Neuronal stem cell (in vitro differentiated cells): ENCODE measurements at regions not wholly inside any gene's neighbourhood (a gene's known extent, or its start where the extent isn't known, plus 50 kb on each side); places are given as distances from the start of the nearest gene placed in this dataset.
A peak's percentile ranks its signal among the peaks of the same experiment; 100 is the strongest.

Experiments used
- DNase-seq: peaks from one replicate; pipeline ENCODE4 v3.0.0-alpha.2; 2013; ENCODE audit warnings: low spot score
- H2AFZ ChIP-seq: one replicate; pipeline ENCODE4 v1.6.1; 2013; ENCODE audit warnings: mild to moderate bottlenecking, low read length, inconsistent platforms
- H2AK5ac ChIP-seq: 2 replicates; pipeline ENCODE4 v1.6.1; 2013; ENCODE audit warnings: low read depth, mild to moderate bottlenecking, inconsistent platforms, low read length, moderate library complexity, mixed read lengths
- H2BK120ac ChIP-seq: 2 replicates; pipeline ENCODE4 v1.6.1; 2013; ENCODE audit warnings: low read depth, mild to moderate bottlenecking, inconsistent platforms, low read length, moderate library complexity, mixed read lengths
- H2BK12ac ChIP-seq: one replicate; pipeline ENCODE4 v1.6.1; 2013; ENCODE audit warnings: low read length, inconsistent platforms
- H2BK15ac ChIP-seq: 2 replicates; pipeline ENCODE4 v1.6.1; 2013; ENCODE audit warnings: mild to moderate bottlenecking, low read length, inconsistent platforms, mixed read lengths
- H2BK5ac ChIP-seq: one replicate; pipeline ENCODE4 v1.6.1; 2013; ENCODE audit warnings: inconsistent platforms, mild to moderate bottlenecking, low read length, moderate library complexity
- H3K14ac ChIP-seq: one replicate; pipeline ENCODE4 v1.6.1; 2013; ENCODE audit warnings: low read length, inconsistent platforms
- H3K18ac ChIP-seq: 2 replicates; pipeline ENCODE4 v1.6.1; 2013; ENCODE audit warnings: low read length, inconsistent platforms
- H3K23ac ChIP-seq: 2 replicates; pipeline ENCODE4 v1.6.1; 2013; ENCODE audit warnings: low read depth, mild to moderate bottlenecking, mixed read lengths, low read length, inconsistent platforms; ENCODE audit not compliant: poor library complexity
- H3K27ac ChIP-seq: replicated peaks from 3 replicates; pipeline ENCODE4 v1.5.1; 2013; ENCODE audit warnings: low read length, inconsistent platforms
- H3K27me3 ChIP-seq, 3 experiments: 2 replicates each; pipeline ENCODE4 v1.6.1; 2013; ENCODE audit warnings: low read length in 3 of 3, mild to moderate bottlenecking in 2 of 3, inconsistent platforms in 1 of 3, low read depth in 1 of 3, mixed read lengths in 1 of 3, moderate library complexity in 1 of 3; ENCODE audit not compliant: control insufficient read depth in 3 of 3, insufficient read depth in 3 of 3
- H3K36me3 ChIP-seq, 2 donors: replicated peaks in 1 of 2; 2 replicates each; pipeline ENCODE4 v1.6.1; 2013; ENCODE audit warnings: low read length in 2 of 2; ENCODE audit not compliant: control insufficient read depth in 2 of 2, insufficient read depth in 2 of 2
- H3K4ac ChIP-seq: 2 replicates; pipeline ENCODE4 v1.6.1; 2013; ENCODE audit warnings: inconsistent platforms, mild to moderate bottlenecking, low read length, moderate library complexity
- H3K4me1 ChIP-seq, 2 donors: 1 replicate in 1 of 2; 2 replicates in 1 of 2; pipeline ENCODE4 v1.6.1; 2013; ENCODE audit warnings: low read length in 2 of 2, low read depth in 1 of 2; ENCODE audit not compliant: control insufficient read depth in 2 of 2, insufficient read depth in 1 of 2
- H3K4me2 ChIP-seq: one replicate; pipeline ENCODE4 v1.6.1; 2013; ENCODE audit warnings: mild to moderate bottlenecking, low read length, inconsistent platforms; ENCODE audit not compliant: insufficient read depth, poor library complexity, severe bottlenecking
- H3K4me3 ChIP-seq, 2 donors: 2 replicates each; pipeline ENCODE4 v1.5.1; 2013; ENCODE audit warnings: low read length in 2 of 2, mild to moderate bottlenecking in 2 of 2, inconsistent platforms in 1 of 2, moderate library complexity in 1 of 2
- H3K79me1 ChIP-seq: one replicate; pipeline ENCODE4 v1.6.1; 2013; ENCODE audit warnings: low read depth, mild to moderate bottlenecking, inconsistent platforms, low read length, moderate library complexity
- H3K9ac ChIP-seq: one replicate; pipeline ENCODE4 v1.6.1; 2013; ENCODE audit warnings: mild to moderate bottlenecking, low read depth, low read length, inconsistent platforms; ENCODE audit not compliant: poor library complexity
- H3K9me3 ChIP-seq, 2 donors: replicated peaks in 1 of 2; 2 replicates each; pipeline versions ENCODE3 to v1.6.1; 2013; ENCODE audit warnings: low read length in 2 of 2, mild to moderate bottlenecking in 2 of 2, inconsistent platforms in 1 of 2, low read depth in 1 of 2, mixed read lengths in 1 of 2, moderate library complexity in 1 of 2; ENCODE audit not compliant: control insufficient read depth in 2 of 2, insufficient read depth in 1 of 2
- H4K8ac ChIP-seq: one replicate; pipeline ENCODE4 v1.6.1; 2013; ENCODE audit warnings: low read depth, mild to moderate bottlenecking, inconsistent platforms, low read length, moderate library complexity
- H4K91ac ChIP-seq: one replicate; pipeline ENCODE4 v1.6.1; 2013; ENCODE audit warnings: low read length, low read depth, mild to moderate bottlenecking, inconsistent platforms; ENCODE audit not compliant: poor library complexity
- WGBS, 2 donors: extraction: QIAGEN DNeasy Blood & Tissue Kit; methylation state at CpG; one replicate each; pipeline ENCODE4 v1.1.7; 2013; ENCODE audit warnings: missing lambda C conversion rate in 2 of 2, mixed read lengths in 1 of 2; ENCODE audit not compliant: insufficient read length in 2 of 2, insufficient replicate concordance in 1 of 2; ENCODE audit errors: extremely low coverage in 2 of 2; 5-methylcytosine and 5-hydroxymethylcytosine counted together

GRCh38 chr4:66959207-66959606 is 586.1 kb downstream of the CENPC start:
- H3K4me3 ChIP-seq: no peak overlapping the region
- H4K91ac ChIP-seq: no peak overlapping the region
- no CpG with 5 or more reads among the region's 2 CpGs for WGBS, 2 donors
- no peak overlapping the region for H2BK5ac ChIP-seq
- H3K36me3 ChIP-seq: no peaks in the 10 kb centered on the region
- H3K23ac ChIP-seq: no peak overlapping the region
- H2BK120ac ChIP-seq: no peak overlapping the region
- no peak overlapping the region for H2AK5ac ChIP-seq
- H3K79me1 ChIP-seq: no peaks in the 10 kb centered on the region
- H4K8ac ChIP-seq: no peak overlapping the region
- H3K27ac ChIP-seq: no peak overlapping the region
- no peak overlapping the region for H2BK15ac ChIP-seq
- H2BK12ac ChIP-seq: no peak overlapping the region
- H3K14ac ChIP-seq: no peak overlapping the region
- no peak overlapping the region for H3K4ac ChIP-seq
- no peak overlapping the region for H3K18ac ChIP-seq
- no peaks in the 10 kb centered on the region for H3K4me1 ChIP-seq
- H3K27me3 ChIP-seq: no peaks in the 10 kb centered on the region
- no peaks in the 10 kb centered on the region for H3K9me3 ChIP-seq
- H3K4me2 ChIP-seq: no peak overlapping the region
- DNase-seq: no peak
- H3K9ac ChIP-seq: no peak overlapping the region
- H2AFZ ChIP-seq: no peak overlapping the region

GRCh38 chr4:66956852-66957251 is 588.5 kb downstream of the CENPC start:
- Histone ChIP-seq H3K79me1 (no peaks in the 10 kb centered on the region), H3K14ac (no peak overlapping the region)

GRCh38 chr4:66956426-66956825 is 588.9 kb downstream of the CENPC start:
- Histone ChIP-seq H3K23ac (no peak overlapping the region), H4K8ac (no peak overlapping the region), H2BK120ac (no peak overlapping the region), H4K91ac (no peak overlapping the region), H3K4me2 (no peak overlapping the region), H3K4me3 (no peak overlapping the region), H3K27ac (no peak overlapping the region), H2BK15ac (no peak overlapping the region), H3K27me3 (no peaks in the 10 kb centered on the region), H3K14ac (no peak overlapping the region), H3K36me3 (no peaks in the 10 kb centered on the region), H3K9me3 (no peaks in the 10 kb centered on the region), H2BK5ac (no peak overlapping the region), H3K4ac (no peak overlapping the region), H3K9ac (no peak overlapping the region), H2BK12ac (no peak overlapping the region), H3K79me1 (no peaks in the 10 kb centered on the region), H3K4me1 (no peaks in the 10 kb centered on the region), H2AFZ (no peak overlapping the region), H2AK5ac (no peak overlapping the region), H3K18ac (peak overlapping the region; percentile 27)
- no peak for DNase-seq
- WGBS, 2 donors: no CpG with 5 or more reads among the region's 6 CpGs

More at GRCh38 chr4:66956852-66957251, 588.5 kb downstream of the CENPC start:
- Histone ChIP-seq H3K27ac (no peak overlapping the region), H3K4me3 (no peak overlapping the region), H3K4me2 (no peak overlapping the region), H2BK120ac (no peak overlapping the region), H3K9me3 (no peaks in the 10 kb centered on the region), H3K23ac (no peak overlapping the region), H4K91ac (no peak overlapping the region), H3K27me3 (no peaks in the 10 kb centered on the region), H2BK5ac (no peak overlapping the region), H2BK15ac (no peak overlapping the region), H3K9ac (no peak overlapping the region), H3K36me3 (no peaks in the 10 kb centered on the region), H2BK12ac (no peak overlapping the region), H3K18ac (no peak overlapping the region), H2AFZ (no peak overlapping the region), H4K8ac (no peak overlapping the region), H2AK5ac (no peak overlapping the region), H3K4ac (no peak overlapping the region), H3K4me1 (no peaks in the 10 kb centered on the region)
- no peak for DNase-seq
- no CpG with 5 or more reads among the region's 1 CpG for WGBS, 2 donors

GRCh38 chr4:66955784-66956183 is 589.5 kb downstream of the CENPC start:
- Histone ChIP-seq H4K91ac (no peak overlapping the region), H3K4me2 (no peak overlapping the region), H2BK12ac (no peak overlapping the region), H3K9ac (no peak overlapping the region), H3K4me1 (no peaks in the 10 kb centered on the region), H3K9me3 (no peaks in the 10 kb centered on the region), H3K14ac (no peak overlapping the region), H4K8ac (no peak overlapping the region), H2BK120ac (no peak overlapping the region), H3K27me3 (no peaks in the 10 kb centered on the region), H3K27ac (no peak overlapping the region), H3K36me3 (no peaks in the 10 kb centered on the region), H2AK5ac (no peak overlapping the region), H2AFZ (no peak overlapping the region), H3K18ac (no peak overlapping the region), H2BK15ac (no peak overlapping the region), H3K23ac (no peak overlapping the region), H3K4ac (no peak overlapping the region), H2BK5ac (no peak overlapping the region), H3K4me3 (no peak overlapping the region), H3K79me1 (no peaks in the 10 kb centered on the region)
- WGBS, 2 donors: no CpG with 5 or more reads among the region's 3 CpGs
- DNase-seq: no peak
